Pulmonary artery endothelial cell (primary cell): ENCODE measurements at regions not wholly inside any gene's neighbourhood (a gene's known extent, or its start where the extent isn't known, plus 50 kb on each side); places are given as distances from the start of the nearest gene placed in this dataset.
"Not testable (repeated sequence)": the region's sequence is repeated elsewhere in the genome, so short reads cannot be mapped to it uniquely, and the experiment has no call there.

ENCODE experiments used
- DNase-seq: peaks from one replicate; pipeline ENCODE4 v3.0.0-alpha.2; 2011; ENCODE audit warnings: low read depth, low spot score

GRCh38 chr6:112649853-112650252 is 302.7 kb downstream of the RFPL4B start:
- no peak for DNase-seq

DNA sequence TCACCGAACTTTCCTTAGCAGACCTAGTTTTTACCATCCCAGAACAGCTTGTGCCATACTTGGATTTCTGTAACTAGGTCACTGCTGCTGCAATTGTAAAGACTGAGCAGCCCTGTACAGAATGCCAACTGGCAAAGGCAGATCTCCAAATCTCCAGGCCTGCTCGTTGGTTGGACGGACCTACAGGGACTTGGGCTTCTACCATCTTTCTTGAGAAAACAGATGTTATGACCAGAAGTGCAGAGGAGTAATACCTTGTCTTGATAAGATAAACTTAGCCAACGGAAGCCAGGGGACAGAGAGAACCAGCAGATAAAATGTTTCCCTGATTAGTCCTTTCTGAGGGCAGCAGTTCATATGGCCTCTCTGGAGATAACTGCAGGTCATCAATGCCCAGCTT is 304.1 kb downstream of the RFPL4B start:
- no peak for DNase-seq

- DNase-seq = no peak
Measured at GRCh38 chr6:112659912-112660311, 312.8 kb downstream of the RFPL4B start.

DNA sequence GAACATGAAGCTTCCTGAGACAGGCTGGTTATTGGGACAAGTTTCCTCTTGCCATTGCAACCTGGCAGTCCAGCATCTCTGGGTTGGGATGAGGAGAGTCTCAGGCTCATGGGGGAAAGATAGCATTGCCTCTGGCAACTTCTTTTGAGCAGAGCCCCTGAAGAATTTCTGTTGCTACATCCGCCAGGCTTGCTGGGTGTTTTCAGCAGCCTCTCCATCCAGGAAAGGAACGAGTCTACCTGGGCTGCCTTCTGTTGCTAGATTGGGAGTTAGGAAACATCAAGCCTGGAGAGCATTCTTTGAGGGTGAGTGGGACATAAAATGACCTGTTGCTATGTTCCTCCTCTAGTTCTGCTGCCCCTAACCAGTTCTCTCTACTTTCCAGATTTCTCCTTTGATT is 313.5 kb downstream of the RFPL4B start:
- DNase-seq = no peak

- DNase-seq = no peak
Measured at GRCh38 chr6:112663698-112664097, 316.6 kb downstream of the RFPL4B start.

DNA sequence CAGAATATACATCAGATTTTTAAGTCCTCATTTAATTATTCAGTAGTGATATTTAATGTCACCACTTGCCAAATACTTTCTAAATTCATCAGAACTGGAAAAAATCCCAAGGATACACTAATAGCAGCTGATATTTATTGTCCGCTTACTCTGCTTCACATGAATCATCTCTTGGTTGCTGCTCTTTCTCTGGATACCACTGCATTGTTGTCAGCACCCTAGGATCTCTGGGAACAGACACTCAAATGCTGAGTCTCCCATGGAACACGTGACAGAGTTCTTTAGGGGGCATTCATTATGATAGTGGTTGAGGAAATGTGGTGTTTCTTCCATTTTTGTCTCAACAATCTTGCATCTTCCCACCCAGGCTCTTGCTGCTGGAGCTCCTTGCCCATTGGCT is 318.0 kb downstream of the RFPL4B start:
- no peak for DNase-seq

DNA sequence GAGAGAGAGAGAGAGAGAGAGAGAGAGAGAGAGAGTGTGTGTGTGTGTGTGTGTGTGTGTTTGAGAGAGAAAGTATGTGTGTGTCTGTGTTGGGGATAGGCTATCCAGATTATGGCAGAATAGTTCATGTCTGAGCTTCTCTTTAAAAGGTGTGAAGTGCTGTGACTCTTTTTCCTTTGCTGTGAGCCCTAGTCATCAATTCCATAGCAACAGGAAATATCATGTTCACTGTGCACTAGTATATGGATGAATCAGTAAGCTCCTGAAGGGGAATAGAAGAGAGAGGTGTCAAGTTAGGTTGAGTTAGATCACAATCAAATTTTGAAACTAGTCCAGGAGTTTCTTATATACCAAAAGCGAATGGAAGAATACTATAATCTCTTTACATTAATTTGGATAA is 318.7 kb downstream of the RFPL4B start:
- no peak for DNase-seq

GRCh38 chr6:112667427-112667826 is 320.3 kb downstream of the RFPL4B start:
- DNase-seq = no peak

DNA sequence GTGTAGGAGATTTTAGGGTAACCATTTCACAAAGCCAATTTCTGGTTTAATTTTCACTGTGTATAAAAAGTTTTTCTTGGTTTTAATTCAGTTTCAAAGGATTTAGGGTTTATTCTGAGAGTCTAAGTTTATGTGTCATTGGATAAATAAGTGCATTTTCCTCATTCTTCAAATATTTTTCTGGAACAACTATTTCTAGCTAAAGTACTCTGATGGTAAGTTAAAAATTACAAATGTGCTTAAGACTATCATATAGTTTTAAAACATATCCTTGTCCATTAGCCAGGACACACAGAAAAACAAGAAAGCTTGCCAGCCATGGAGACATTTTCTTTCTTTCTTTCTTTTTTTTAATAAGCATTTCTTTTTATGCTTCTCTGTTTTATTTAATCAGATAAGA is 333.0 kb downstream of the RFPL4B start:
- DNase-seq = no peak

GRCh38 chr6:112682071-112682470 is 334.9 kb downstream of the RFPL4B start:
- no peak for DNase-seq

- no peak for DNase-seq
Measured at GRCh38 chr6:112683106-112683505, 336.0 kb downstream of the RFPL4B start.

DNA sequence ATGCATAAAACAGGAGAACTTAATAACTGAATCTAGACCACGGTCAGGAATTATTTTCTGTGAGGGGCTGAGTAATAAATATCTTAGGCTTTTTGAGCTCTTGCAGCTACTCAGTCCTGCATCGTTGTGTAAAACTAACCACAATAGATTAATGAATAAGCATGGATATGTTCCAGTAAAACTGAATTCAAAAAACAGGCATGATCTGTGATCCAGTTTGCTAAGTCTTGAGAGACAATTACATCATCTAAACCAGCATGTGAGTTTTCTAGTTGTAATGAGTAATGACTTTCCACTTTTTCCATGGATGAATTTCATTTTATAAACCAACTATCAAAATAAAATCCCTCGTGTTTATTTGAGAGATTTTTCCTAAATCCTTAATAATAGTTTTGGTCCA is 336.8 kb downstream of the RFPL4B start:
- no peak for DNase-seq

DNA sequence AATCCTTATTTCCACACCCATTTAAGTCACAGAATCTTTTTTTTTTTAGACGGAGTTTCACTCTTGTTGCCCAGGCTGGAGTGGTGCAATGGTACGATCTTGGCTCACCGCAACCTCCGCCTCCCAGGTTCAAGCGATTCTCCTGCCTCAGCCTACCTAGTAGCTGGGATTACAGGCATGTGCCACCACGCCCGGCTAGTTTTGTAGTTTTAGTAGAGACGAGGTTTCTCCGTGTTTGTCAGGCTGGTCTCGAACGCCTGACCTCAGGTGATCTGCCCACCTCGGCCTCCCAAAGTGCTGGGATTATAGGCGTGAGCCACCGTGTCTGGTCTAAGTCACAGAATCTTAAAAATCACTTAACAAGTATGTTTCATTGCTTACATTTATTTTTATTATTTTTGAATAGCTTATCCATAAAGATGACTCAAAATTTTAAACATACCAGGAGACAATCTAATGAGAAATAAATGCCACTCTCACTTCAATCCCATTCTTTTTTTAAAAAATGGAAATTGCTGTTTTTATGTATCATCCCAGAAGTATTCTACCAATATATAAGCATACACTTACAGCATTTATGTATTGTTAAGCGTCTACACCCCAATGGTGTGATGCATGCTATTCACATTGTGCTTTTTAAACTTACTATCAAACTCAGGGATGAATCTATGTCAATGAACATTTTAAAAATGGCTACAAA is 338.5 kb downstream of the RFPL4B start:
- not testable (repeated sequence) for DNase-seq

- not testable (repeated sequence) for DNase-seq
Measured at GRCh38 chr6:112688487-112689165, 341.5 kb downstream of the RFPL4B start.

GRCh38 chr6:112689183-112689858 is 342.2 kb downstream of the RFPL4B start:
- not testable (repeated sequence) for DNase-seq

GRCh38 chr6:112690497-112691202 is 343.5 kb downstream of the RFPL4B start:
- no peak for DNase-seq

DNA sequence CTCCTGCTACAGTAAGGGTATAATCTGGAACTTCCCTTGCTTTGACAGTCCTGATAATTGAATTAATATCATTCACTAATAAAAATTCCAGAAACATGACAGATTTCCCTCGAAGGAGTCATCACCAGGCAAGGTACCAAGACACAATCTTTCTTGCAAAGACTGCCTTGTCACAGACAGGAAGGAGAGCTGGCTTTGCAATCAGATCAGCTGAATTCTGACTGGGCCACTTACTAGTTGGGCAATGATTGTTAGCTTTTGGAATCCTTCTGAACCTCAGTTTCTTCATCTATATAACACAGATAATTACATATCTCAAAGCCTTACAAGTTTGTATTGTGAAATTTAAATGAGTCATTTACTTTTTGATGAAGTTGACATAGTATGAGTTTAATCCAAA is 344.2 kb downstream of the RFPL4B start:
- no peak for DNase-seq

DNA sequence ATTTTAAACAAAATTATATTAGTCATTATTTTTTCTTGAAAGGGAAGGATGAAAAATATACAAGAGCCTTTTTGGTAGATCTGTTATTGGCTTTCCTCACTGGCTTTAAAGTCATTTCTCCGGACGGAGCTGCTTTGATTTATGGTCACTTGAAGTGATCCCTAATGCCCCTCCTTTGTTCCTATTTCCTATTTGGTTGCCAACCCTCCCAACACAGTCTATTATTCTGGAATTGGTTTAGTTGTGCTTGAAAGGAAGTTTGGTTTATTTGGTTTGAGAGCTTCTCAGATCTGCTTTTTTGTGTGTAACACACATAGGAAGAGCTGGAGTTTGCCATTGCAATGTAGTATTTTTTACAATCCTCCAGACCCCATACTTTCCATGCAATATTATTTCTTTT is 347.9 kb downstream of the RFPL4B start:
- DNase-seq = no peak

- DNase-seq = no peak
Measured at GRCh38 chr6:112697265-112697664, 350.1 kb downstream of the RFPL4B start.

GRCh38 chr6:112701201-112701600 is 354.1 kb downstream of the RFPL4B start:
- no peak for DNase-seq

DNA sequence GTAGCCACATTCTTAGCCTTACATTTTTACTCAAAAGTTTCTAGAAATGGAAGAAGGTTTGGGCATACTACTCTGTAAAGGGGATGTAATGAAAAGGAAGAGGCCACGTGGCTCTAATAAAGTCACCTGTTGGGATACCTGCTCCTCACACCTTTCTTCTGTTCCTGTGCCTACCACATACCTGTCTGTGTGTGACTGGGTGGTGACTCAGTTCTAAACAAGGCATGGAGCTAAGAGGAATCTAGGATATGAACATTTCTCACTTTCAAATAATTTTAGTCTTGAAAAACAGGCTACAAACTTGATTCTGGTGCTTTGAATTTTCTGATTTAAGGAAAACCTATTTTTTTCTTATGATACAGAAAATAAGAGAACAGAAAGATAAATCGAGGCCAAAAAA is 363.6 kb downstream of the RFPL4B start:
- no peak for DNase-seq

GRCh38 chr6:112713402-112713801 is 366.3 kb downstream of the RFPL4B start:
- DNase-seq = no peak
